OCI-M2 (cell line): ENCODE measurements at regions not wholly inside any gene's neighbourhood (a gene's known extent, or its start where the extent isn't known, plus 50 kb on each side); places are given as distances from the start of the nearest gene placed in this dataset.
A peak's percentile ranks its signal among the peaks of the same experiment; 100 is the strongest.
"Not testable (repeated sequence)": the region's sequence is repeated elsewhere in the genome, so short reads cannot be mapped to it uniquely, and the experiment has no call there.

ENCODE experiments used
- DNase-seq: peaks from one replicate; lab custom pipeline; 2025; ENCODE audit not compliant: unreplicated experiment; lab: John Stamatoyannopoulos, UW

DNA sequence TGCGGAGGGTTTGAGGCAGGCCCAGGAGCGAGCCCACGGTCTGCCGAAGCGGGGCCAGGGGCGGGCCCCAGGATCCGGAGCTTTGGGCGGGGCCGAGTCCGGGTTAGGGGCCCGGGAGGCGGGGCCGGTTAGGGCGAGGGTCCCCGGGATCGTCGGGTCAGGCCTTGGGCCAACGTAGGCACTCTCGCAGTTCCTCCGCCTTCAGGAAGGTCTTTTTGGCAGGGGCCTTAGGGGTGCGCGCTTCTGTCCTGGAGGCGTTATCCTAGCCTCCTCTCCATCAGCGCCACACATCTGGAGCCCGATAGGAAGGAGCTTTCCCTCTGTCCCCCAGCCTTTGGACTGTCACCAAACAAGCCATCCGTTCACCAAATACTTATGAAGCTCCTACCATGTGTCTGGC, 131.8 kb upstream of the ALDH3B2 start:
- not testable (repeated sequence) for DNase-seq

DNA sequence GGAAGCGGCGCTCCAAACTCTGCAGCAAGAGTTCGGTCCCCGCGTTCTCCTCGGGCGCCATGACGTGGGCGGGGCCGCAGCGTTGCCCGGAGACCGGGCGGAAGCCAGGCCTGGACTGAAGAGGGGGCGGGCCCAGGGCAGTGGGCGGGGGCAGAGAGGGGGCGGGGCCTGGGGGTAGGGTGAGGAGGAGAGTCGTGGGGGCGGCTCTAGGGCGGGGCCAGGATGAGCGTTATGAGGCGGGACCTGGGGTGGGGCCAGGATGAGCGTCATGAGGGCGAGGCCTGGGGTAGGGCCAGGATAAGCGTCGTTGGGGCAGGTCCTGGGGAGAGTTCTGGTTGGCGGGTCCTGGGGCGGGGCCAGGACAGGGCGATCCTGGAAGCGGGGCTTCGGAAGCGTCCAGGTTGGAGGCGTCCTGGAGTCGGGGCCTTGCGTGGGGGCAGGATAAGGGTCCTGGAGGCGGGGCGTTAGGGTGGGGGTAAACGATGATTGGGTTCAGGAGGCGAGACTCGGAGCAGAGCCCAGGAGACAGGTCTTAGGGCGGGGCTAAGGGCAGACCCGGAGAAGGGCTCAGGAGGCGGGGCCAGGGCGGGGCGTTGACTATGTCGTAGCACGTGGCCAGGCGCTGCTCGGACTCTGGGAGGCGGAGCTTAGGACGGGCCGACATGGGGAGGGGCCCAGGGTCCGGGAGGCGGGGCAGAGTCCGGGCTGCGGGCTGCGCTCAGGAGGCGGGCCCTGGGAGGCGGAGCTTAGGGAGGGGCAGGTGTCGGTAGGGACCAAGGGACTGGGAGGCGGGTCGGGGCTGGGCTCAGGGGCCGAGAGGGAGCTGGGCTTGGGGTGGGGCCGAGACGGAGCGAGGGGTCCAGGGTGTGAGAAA, 131.1 kb upstream of the ALDH3B2 start:
- DNase-seq = peak; percentile 54

DNA sequence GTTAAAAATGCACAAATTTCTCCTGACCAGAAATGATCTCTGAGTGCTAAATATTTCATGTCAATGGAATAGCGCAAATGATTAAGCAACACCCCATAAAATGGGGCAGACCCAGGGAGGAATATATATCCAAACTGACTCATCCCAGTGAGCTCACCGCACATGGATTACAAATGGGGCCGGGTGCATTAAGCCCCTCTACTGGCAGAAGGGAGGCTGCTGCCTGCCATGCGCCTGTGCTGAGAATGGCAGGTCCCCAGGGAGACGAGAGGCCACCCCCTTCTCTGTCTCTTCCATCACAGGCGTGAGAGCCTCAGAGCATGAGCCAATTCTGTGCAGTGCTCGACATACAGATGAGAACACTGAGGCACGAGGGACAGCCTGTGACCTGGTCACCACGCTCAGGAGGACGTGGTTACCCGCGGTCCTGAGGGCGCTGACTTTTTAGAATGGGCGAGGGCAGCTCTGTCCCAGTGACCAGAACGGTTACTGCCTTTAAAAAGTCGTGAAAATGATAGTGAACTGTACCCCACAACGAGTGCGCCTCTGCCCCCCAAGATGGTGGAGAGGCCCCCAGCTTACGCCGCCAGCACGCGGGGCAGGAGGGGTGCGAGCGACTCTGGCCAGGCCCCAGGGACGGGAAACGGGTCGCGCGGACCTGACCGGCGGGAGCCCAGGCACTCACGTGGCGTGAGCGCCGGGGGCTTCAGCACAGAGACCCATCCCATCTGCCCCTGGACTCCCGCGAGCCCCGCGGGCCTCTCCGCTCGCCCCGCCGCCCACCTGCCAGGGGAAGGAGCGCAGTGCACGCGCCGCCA, 130.2 kb upstream of the ALDH3B2 start:
- not testable (repeated sequence) for DNase-seq

DNA sequence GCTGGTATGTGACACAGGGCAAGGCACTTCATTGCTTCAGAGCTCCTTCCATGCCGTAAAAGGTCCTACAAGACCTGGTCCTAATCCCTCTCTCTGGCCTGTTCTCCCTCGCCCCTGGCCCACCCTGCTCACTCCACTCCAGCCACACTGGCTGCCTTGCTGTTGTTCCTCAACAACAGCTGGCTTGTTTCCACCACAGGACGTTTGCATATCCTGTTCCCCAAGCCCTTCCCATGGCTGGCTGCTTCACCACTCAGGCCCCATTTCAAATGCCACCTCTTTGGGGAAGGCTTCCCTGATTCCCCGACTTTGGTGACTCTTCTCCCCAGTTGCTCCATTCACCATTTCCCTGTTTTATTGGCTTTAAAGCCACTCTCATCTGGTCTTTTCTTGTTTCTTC, 129.1 kb upstream of the ALDH3B2 start:
- DNase-seq = not testable (repeated sequence)

- not testable (repeated sequence) for DNase-seq
Measured at GRCh38 chr11:67803055-67803454, 128.6 kb upstream of the ALDH3B2 start.

DNA sequence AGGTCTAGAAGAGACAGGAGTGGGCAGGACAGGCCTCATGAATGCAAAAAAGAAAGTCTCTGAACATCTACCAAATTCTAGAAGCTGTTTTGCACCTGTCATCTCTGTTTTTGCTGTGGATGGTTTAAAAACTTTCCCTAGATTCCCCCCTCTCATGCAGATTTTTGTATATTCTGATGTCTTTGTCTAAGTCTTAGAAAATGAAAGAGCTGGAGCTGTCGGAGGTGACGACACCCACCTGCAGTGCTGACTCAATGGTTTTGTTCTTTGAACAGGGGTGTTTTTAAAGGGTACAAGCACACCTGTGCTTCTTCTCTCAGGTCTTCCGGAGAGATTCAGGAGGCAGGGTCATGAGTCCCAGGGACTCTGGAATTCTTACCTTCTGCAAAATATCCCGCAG, 128.2 kb upstream of the ALDH3B2 start:
- DNase-seq = not testable (repeated sequence)

GRCh38 chr11:67801397-67801796, 127.0 kb upstream of the ALDH3B2 start:
- DNase-seq = not testable (repeated sequence)

DNA sequence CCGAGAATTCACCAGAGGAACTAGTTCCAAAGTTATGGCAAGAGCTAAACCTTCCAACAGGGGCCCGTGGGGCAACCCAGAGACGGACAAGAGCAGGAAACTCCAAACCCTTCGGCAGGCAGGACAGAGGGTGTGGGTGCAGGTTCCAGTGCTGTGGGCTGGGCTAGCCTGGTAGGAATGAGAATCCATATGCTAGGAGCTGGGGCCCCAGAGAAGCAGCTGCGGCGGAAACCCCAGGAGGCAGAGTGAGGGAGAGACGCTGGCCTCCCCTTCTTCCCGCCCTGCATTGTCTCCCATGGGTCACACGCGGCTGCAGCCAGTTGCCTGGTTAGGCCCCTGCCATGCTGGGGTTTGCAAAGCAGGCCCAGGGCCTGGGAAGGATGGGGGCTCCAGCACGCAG, 126.2 kb upstream of the ALDH3B2 start:
- not testable (repeated sequence) for DNase-seq

DNA sequence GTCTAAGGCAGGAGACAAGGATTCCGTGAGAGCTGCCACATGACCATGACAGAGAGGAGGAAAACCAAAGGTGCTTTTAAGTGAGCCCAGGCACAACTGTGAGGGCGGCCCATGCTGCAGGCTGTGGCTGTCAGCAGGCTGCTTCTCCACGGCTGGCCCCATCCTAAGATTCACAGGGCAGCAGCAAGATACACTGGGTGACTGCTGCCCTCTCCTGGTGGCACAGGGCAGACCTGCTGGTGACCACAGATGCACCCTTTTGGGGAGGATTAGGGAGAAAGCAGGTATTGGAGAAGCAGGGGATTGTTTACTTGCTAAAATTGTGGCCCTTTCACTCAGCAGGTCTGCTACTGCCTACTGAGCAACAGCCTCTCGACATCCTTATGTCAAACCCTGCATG, 125.4 kb upstream of the ALDH3B2 start:
- DNase-seq = not testable (repeated sequence)

- not testable (repeated sequence) for DNase-seq
Measured at GRCh38 chr11:67797726-67798521, 123.5 kb upstream of the ALDH3B2 start.

DNA sequence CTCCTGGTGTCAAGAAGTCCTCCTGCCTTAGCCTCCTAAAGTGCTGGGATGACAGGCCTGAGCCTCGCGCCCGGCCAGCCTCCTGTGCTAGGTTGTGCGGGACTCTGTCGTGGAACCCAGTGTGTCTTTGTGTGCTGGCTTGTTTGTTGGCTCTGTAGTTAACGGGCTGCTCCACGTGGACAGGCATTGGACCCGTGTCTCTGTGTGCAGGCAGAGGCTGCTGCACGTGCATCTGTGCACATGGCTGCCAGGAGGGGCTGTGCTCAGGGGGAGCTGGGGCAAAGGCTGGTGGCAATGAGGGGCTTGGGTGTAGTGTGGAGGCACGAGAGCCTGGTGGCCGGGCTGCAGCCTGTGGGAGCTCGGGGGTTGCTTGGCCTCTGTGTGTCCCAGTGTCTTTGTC, 121.3 kb upstream of the ALDH3B2 start:
- no peak for DNase-seq

DNA sequence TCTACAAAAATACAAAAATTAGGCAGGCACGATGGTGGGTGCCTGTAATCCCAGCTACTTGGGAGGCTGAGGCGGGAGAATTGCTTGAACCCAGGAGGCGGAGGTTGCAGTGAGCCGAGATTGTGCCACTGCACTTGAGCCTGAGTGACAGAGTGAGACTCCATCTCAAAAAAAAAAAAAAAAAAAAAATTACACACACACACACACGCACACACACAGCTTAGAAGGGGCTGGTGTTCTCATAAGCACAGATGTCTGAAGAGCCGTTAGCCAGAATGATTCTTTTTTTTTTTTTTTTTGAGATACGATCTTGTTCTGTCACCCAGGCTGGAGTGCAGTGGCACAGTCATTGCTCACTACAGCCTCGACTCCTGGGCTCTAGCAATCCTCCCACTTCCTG, 119.3 kb upstream of the ALDH3B2 start:
- not testable (repeated sequence) for DNase-seq

- DNase-seq = not testable (repeated sequence)
Measured at GRCh38 chr11:67792273-67792990, 118.0 kb upstream of the ALDH3B2 start.

DNA sequence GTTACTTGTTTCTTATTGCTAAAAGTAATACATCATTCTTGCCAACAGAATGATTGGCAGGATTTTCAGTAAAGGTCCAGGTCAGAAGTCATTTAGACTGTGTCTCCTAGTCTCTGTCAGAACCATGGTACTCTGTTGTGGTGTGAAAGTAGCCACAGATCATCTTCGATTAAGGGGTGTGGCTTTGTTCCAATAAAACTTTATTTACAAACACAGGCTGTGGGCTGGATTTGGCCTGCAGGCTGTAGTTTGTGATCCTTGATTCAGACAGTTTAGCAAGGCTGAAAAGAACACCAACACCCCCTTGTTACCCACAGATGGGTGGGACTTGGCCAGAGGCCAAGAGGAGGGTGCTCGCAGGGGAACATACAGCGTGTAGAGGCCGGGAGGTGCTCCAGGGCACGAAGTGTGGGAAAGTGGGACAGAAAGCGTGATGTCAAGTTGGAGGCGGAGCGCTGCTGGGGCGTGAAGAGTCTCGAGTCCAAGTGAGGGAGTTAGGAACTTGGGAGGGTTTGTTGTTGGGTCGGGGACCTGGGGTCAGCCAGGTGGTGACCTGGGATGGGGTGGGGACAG, 117.3 kb upstream of the ALDH3B2 start:
- not testable (repeated sequence) for DNase-seq

GRCh38 chr11:67788341-67788695, 113.9 kb upstream of the ALDH3B2 start:
- DNase-seq = not testable (repeated sequence)

DNA sequence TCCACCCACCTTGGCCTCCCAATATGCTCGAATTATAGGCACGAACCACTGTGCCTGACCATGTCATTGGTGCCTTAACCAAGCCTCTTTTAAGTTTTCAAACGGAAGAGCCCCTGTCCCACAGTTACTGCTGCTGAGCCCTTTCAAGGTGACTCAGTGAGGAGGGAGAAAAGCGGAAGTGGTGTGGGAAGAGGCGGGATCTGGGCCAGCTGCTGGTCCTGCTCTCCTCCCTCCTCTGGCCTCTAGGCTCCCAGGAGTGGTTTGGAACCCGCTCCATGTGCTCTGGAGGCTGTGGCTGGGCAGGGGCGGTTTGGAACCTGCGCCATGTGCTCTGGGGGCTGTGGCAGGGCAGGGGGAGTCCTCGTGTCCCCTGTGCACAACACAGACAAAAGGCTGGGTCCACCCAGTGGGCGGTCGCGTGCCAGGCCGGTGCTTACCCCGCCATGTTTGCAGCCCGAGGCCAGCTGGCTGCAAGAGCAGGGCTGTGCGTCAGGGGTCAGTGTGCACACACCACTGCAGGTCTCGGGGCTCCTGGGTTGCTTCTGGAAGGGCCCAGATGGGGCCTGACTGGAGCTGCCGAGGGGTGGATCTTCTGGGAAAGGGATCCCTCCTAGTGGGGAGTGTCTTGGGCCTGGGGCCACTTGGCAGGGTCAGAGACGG, 113.4 kb upstream of the ALDH3B2 start:
- DNase-seq = not testable (repeated sequence)

DNA sequence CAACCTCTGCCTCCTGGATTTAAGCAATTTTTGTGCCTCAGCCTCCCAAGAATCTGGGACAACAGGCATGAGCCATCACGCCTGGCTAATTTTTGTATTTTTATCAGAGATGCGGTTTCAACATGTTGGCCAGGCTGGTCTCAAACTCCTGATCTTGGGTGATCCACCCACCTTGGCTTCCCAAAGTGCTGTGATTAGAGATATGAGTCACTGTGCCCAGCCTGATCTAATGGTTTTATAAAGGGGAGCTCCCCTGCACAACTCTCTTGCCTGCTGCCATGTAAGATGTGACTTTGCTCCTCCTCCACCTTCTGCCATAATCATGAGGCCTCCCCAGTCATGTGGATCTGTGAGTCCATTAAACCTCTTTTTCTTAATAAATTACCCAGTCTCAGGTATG, 107.5 kb upstream of the ALDH3B2 start:
- not testable (repeated sequence) for DNase-seq

DNA sequence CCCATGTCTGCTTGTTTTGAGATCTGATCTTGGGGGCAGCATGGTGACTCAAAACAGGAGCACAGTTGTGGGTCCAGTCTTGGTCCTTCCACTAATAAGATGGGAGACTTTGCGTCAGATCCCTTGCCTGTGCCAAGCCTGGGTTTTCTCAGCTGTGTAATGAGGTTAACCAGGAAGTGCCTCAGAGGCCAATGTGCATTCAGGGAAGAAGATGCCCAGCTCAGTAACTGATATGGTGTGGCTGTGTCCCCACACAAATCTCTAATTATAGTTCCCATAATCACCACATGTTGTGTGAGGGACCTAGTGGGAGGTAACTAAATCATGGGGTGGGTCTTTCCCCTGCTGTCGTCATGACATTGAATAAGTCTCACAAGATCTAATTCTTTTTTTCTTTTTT, 107.1 kb upstream of the ALDH3B2 start:
- DNase-seq = not testable (repeated sequence)

GRCh38 chr11:67780056-67780455, 105.6 kb upstream of the ALDH3B2 start:
- DNase-seq = no peak
